Lung (tissue), 11 donors: ENCODE measurements at regions not wholly inside any gene's neighbourhood (a gene's known extent, or its start where the extent isn't known, plus 50 kb on each side); places are given as distances from the start of the nearest gene placed in this dataset.

Experiments used
- ATAC-seq: fragments of 200-7000 bp; cut with Tn5 transposase; one replicate; pipeline ENCODE4 v1.9.1; 2020; ENCODE audit warnings: moderate number of reproducible peaks; ENCODE audit not compliant: insufficient read depth, low FRiP score
- DNase-seq, 3 donors: peaks; one replicate each; pipeline ENCODE4 v3.0.0-alpha.2; 2013 to 2017
- H3K27ac ChIP-seq, 2 donors: one replicate each; pipeline ENCODE4 v1.5.1; 2013; ENCODE audit warnings: mild to moderate bottlenecking in 2 of 2, moderate library complexity in 2 of 2, control low read depth in 1 of 2, inconsistent platforms in 1 of 2, low read depth in 1 of 2, low read length in 1 of 2
- H3K27me3 ChIP-seq, 3 donors: one replicate each; pipeline ENCODE4 v1.5.1; 2013; ENCODE audit warnings: low read length in 2 of 3; ENCODE audit not compliant: control insufficient read depth in 3 of 3, insufficient read depth in 3 of 3
- H3K36me3 ChIP-seq, 4 donors: one replicate each; pipeline ENCODE4 v1.5.1; 2013; ENCODE audit warnings: low read length in 4 of 4, mild to moderate bottlenecking in 1 of 4, moderate library complexity in 1 of 4; ENCODE audit not compliant: control insufficient read depth in 4 of 4, insufficient read depth in 4 of 4
- H3K4me1 ChIP-seq, 5 donors: one replicate each; pipeline ENCODE4 v1.5.1; 2013; ENCODE audit warnings: low read length in 5 of 5, mild to moderate bottlenecking in 2 of 5, moderate library complexity in 1 of 5; ENCODE audit not compliant: control insufficient read depth in 5 of 5, insufficient read depth in 5 of 5
- H3K4me3 ChIP-seq: one replicate; pipeline ENCODE4 v1.5.1; 2013; ENCODE audit warnings: mild to moderate bottlenecking, control low read depth, moderate library complexity
- H3K9ac ChIP-seq, 2 donors: one replicate each; pipeline ENCODE4 v1.5.1; 2013; ENCODE audit warnings: low read length in 2 of 2, control low read depth in 1 of 2; ENCODE audit not compliant: insufficient read depth in 1 of 2
- H3K9me3 ChIP-seq, 4 donors: one replicate each; pipeline ENCODE4 v1.5.1; 2013; ENCODE audit warnings: low read length in 3 of 4, mild to moderate bottlenecking in 1 of 4, moderate library complexity in 1 of 4; ENCODE audit not compliant: control insufficient read depth in 4 of 4, insufficient read depth in 3 of 4
- CTCF ChIP-seq: IDR thresholded peaks from 2 replicates; pipeline ENCODE4 v1.5.1; 2012; ENCODE audit warnings: mild to moderate bottlenecking; ENCODE audit errors: control extremely low read depth, extremely low read depth
- WGBS, 2 donors: extraction: QIAGEN DNeasy Blood & Tissue Kit; methylation state at CpG; one replicate each; pipeline ENCODE4 v1.1.7; 2013; 5-methylcytosine and 5-hydroxymethylcytosine counted together
- donor health status: control.
- donor health status: control.
- donor health status: Bipolar disorder and iron deficiency.
- donor health status: healthy.
- donor health status: DM: yes; HTN: yes; CAD: no.

- no peak overlapping the region for H3K4me3 ChIP-seq
- ATAC-seq (no peak), DNase-seq (no peak)
- peaks cover 0 to 30% (median 5%) of the 10 kb centered on the region in 5 donors for H3K4me1 ChIP-seq
- no peaks in the 10 kb centered on the region for H3K27me3 ChIP-seq
- no peak overlapping the region for H3K27ac ChIP-seq
- peaks cover 0 to 4% (median 0%) of the 10 kb centered on the region in 4 donors for H3K9me3 ChIP-seq
- no peak overlapping the region for H3K9ac ChIP-seq
- WGBS, 2 donors = 76 to 90% methylated on average over 4 of the region's 4 CpGs
- no peak for TF ChIP-seq CTCF
- H3K36me3 ChIP-seq = no peaks in the 10 kb centered on the region
Observed at GRCh38 chr3:14285548-14285925, 106.9 kb downstream of the LSM3 start.

- Histone ChIP-seq H3K4me3 (no peak overlapping the region), H3K36me3 (no peaks in the 10 kb centered on the region), H3K9me3 (peaks cover 0 to 4% (median 0%) of the 10 kb centered on the region in 4 donors), H3K27me3 (no peaks in the 10 kb centered on the region), H3K4me1 (peaks cover 0 to 39% (median 16%) of the 10 kb centered on the region in 5 donors), H3K27ac (no peak overlapping the region), H3K9ac (no peak overlapping the region)
- no peak for DNase-seq
- 53 to 69% methylated on average over 7 of the region's 7 CpGs for WGBS, 2 donors
- ATAC-seq = no peak
- TF ChIP-seq CTCF = no peak
Observed at GRCh38 chr3:14286887-14287500, 108.4 kb downstream of the LSM3 start.

- no peak overlapping the region for H3K27ac ChIP-seq
- peaks cover 0 to 1% (median 0%) of the 10 kb centered on the region in 4 donors for H3K9me3 ChIP-seq
- no peaks in the 10 kb centered on the region for H3K36me3 ChIP-seq
- no peak for DNase-seq
- H3K4me1 ChIP-seq = peaks cover 0 to 39% (median 16%) of the 10 kb centered on the region in 5 donors
- ATAC-seq = no peak
- TF ChIP-seq CTCF = no peak
- no peak overlapping the region for H3K9ac ChIP-seq
- H3K27me3 ChIP-seq = no peaks in the 10 kb centered on the region
- H3K4me3 ChIP-seq = no peak overlapping the region
- 85 to 89% methylated on average over 2 of the region's 2 CpGs for WGBS, 2 donors
Observed at GRCh38 chr3:14288177-14288788, 109.7 kb downstream of the LSM3 start.
